Fibroblast of lung (primary cell): ENCODE measurements at regions not wholly inside any gene's neighbourhood (a gene's known extent, or its start where the extent isn't known, plus 50 kb on each side); places are given as distances from the start of the nearest gene placed in this dataset.

ENCODE experiments used
- CTCF ChIP-seq, 2 donors: IDR thresholded peaks in 1 of 2; conservative IDR thresholded peaks in 1 of 2; 1 replicate in 1 of 2; 2 replicates in 1 of 2; pipeline ENCODE4 v1.5.1; 2011 to 2012; ENCODE audit warnings: low read length in 2 of 2, control low read depth in 1 of 2, inconsistent platforms in 1 of 2, low read depth in 1 of 2, mild to moderate bottlenecking in 1 of 2
- EZH2 ChIP-seq: IDR thresholded peaks from 2 replicates; pipeline ENCODE4 v1.5.1; 2012; ENCODE audit warnings: low read length, control low read depth, mild to moderate bottlenecking; ENCODE audit errors: missing control alignments

GRCh38 chr20:53826090-53826489 lies 232.5 kb upstream of the ZNF217 start:
- TF ChIP-seq CTCF (conservative IDR thresholded peaks at IDR 0.05 in 1 of 2, IDR thresholded peaks at IDR 0.05 in 1 of 2; ENCODE audit: low read depth in 1 of 2, low read length in 2 of 2) (no peak), EZH2 (no peak)
